GM21390 (cell line): ENCODE measurements at regions not wholly inside any gene's neighbourhood (a gene's known extent, or its start where the extent isn't known, plus 50 kb on each side); places are given as distances from the start of the nearest gene placed in this dataset.
"Not testable (repeated sequence)": the region's sequence is repeated elsewhere in the genome, so short reads cannot be mapped to it uniquely, and the experiment has no call there.

Experiments
- ATAC-seq: cut with Tn5 transposase; IDR thresholded peaks from one replicate; pipeline ENCODE4 v1.9.1; 2021; ENCODE audit not compliant: unreplicated experiment

- no peak for ATAC-seq
Observed at GRCh38 chr13:66154976-66155375, 1075.2 kb downstream of the PCDH9 start.

GRCh38 chr13:66154354-66154753 lies 1075.8 kb downstream of the PCDH9 start:
- no peak for ATAC-seq

GRCh38 chr13:66152596-66152995 lies 1077.5 kb downstream of the PCDH9 start:
- ATAC-seq = no peak

- not testable (repeated sequence) for ATAC-seq
Observed at GRCh38 chr13:66144357-66144756, 1085.8 kb downstream of the PCDH9 start.

- ATAC-seq = peak; percentile 18
Observed at GRCh38 chr13:66139701-66140100, 1090.4 kb downstream of the PCDH9 start.

- ATAC-seq = no peak
Observed at GRCh38 chr13:66139250-66139649, 1090.9 kb downstream of the PCDH9 start.

GRCh38 chr13:66138172-66138811 lies 1091.8 kb downstream of the PCDH9 start:
- peak; percentile 89 for ATAC-seq

GRCh38 chr13:66137384-66137783 lies 1092.8 kb downstream of the PCDH9 start:
- ATAC-seq = peak; percentile 23

- peak; percentile 92 for ATAC-seq
Observed at GRCh38 chr13:66128692-66129269, 1101.4 kb downstream of the PCDH9 start.

- ATAC-seq = no peak
Observed at GRCh38 chr13:66128201-66128600, 1101.9 kb downstream of the PCDH9 start.

- ATAC-seq = no peak
Observed at GRCh38 chr13:66117563-66117962, 1112.6 kb downstream of the PCDH9 start.

GRCh38 chr13:66113882-66114526 lies 1116.1 kb downstream of the PCDH9 start:
- ATAC-seq = no peak

- ATAC-seq = no peak
Observed at GRCh38 chr13:66111628-66112027, 1118.5 kb downstream of the PCDH9 start.

- no peak for ATAC-seq
Observed at GRCh38 chr13:66106246-66106645, 1123.9 kb downstream of the PCDH9 start.

- ATAC-seq = no peak
Observed at GRCh38 chr13:66102864-66103263, 1127.3 kb downstream of the PCDH9 start.

GRCh38 chr13:66099825-66100224 lies 1130.3 kb downstream of the PCDH9 start:
- no peak for ATAC-seq

- no peak for ATAC-seq
Observed at GRCh38 chr13:66098931-66099628, 1131.1 kb downstream of the PCDH9 start.

GRCh38 chr13:66089711-66090110 lies 1140.4 kb downstream of the PCDH9 start:
- ATAC-seq = no peak

- no peak for ATAC-seq
Observed at GRCh38 chr13:66087269-66087710, 1142.8 kb downstream of the PCDH9 start.

- no peak for ATAC-seq
Observed at GRCh38 chr13:66077132-66077689, 1152.9 kb downstream of the PCDH9 start.

- ATAC-seq = no peak
Observed at GRCh38 chr13:66076417-66076816, 1153.7 kb downstream of the PCDH9 start.
